GM23248 (cell line): ENCODE measurements at regions not wholly inside any gene's neighbourhood (a gene's known extent, or its start where the extent isn't known, plus 50 kb on each side); places are given as distances from the start of the nearest gene placed in this dataset.

Source experiments
- EZH2 ChIP-seq: fragments of 200-600 bp; sonication (generic); IDR thresholded peaks from 2 replicates; pipeline ENCODE4 v1.6.1; 2018; ENCODE audit warnings: antibody characterized with exemption, mild to moderate bottlenecking; ENCODE audit not compliant: insufficient read depth, poor library complexity, severe bottlenecking
- EZH2phosphoT487 ChIP-seq: fragments of 200-600 bp; sonication (generic); IDR thresholded peaks from 2 replicates; pipeline ENCODE4 v1.6.1; 2018; ENCODE audit warnings: antibody characterized with exemption, moderate library complexity, mild to moderate bottlenecking, low read depth; ENCODE audit not compliant: insufficient read depth

GRCh38 chr5:126030698-126031097 is 392.5 kb upstream of the GRAMD2B start:
- TF ChIP-seq EZH2 (no peak), EZH2phosphoT487 (no peak)
